ENCODE measurements at regions not wholly inside any gene's neighbourhood (a gene's known extent, or its start where the extent isn't known, plus 50 kb on each side); places are given as distances from the start of the nearest gene placed in this dataset.

GRCh38 chr1:213366141-213366831, 315.2 kb downstream of the RPS6KC1 start:
- Histone ChIP-seq H2AK5ac (ENCODE audit: low read depth, low read length) (no peak overlapping the region), H3K4me2 (ENCODE audit: low read depth, low read length) (no peak overlapping the region), H4K91ac (ENCODE audit: insufficient read depth, low read depth, low read length) (no peak overlapping the region), H3K14ac (replicated peaks; ENCODE audit: low read depth, low read length) (no peak overlapping the region), H4K5ac (ENCODE audit: low read depth, low read length) (no peak overlapping the region), H3K79me1 (ENCODE audit: low read depth in 1 of 2, low read length in 2 of 2) (no peaks in the 10 kb centered on the region), H3K27ac (ENCODE audit: insufficient read depth, low read length) (no peak overlapping the region), H2BK120ac (ENCODE audit: low read depth, low read length) (no peak overlapping the region), H2AK9ac (replicated peaks; ENCODE audit: low read depth, low read length, poor library complexity) (no peak overlapping the region), H3K9ac (ENCODE audit: low read depth, low read length) (no peak overlapping the region), H3K9me3 (ENCODE audit: control insufficient read depth, insufficient read depth, low read length) (no peaks in the 10 kb centered on the region), H3K23ac (ENCODE audit: low read depth, low read length) (no peak overlapping the region), H3K36me3 (ENCODE audit: control insufficient read depth, insufficient read depth, low read length) (no peaks in the 10 kb centered on the region), H3K9me1 (ENCODE audit: insufficient read depth, low read length) (no peaks in the 10 kb centered on the region), H3K4me3 (ENCODE audit: insufficient read depth, low read depth, low read length) (no peak overlapping the region), H2AFZ (replicated peaks; ENCODE audit: low read length, poor library complexity) (no peak overlapping the region), H2BK5ac (ENCODE audit: low read depth, low read length, poor library complexity, severe bottlenecking) (no peak overlapping the region), H3K27me3 (ENCODE audit: control insufficient read depth, insufficient read depth, low read length) (no peaks in the 10 kb centered on the region), H3K4me1 (ENCODE audit: control insufficient read depth, insufficient read depth, low read length) (no peaks in the 10 kb centered on the region), H4K8ac (ENCODE audit: low read depth in 2 of 2, low read length in 2 of 2) (no peak overlapping the region), H4K20me1 (ENCODE audit: insufficient read depth, low read length) (no peaks in the 10 kb centered on the region), H2BK15ac (ENCODE audit: low read depth, low read length) (no peak overlapping the region), H2BK20ac (ENCODE audit: low read depth, low read length) (no peak overlapping the region), H3K56ac (ENCODE audit: extremely low read depth, insufficient read depth, low read length) (no peak overlapping the region), H3K18ac (ENCODE audit: low read depth, low read length) (no peak overlapping the region), H3K4ac (ENCODE audit: low read depth, low read length) (no peak overlapping the region)
- ATAC-seq (ENCODE audit: low read depth) (no peak), DNase-seq (no peak)
- ChIA-PET POLR2A (ENCODE audit: unreplicated experiment) (no interaction called here), CTCF (no interaction called here)
- WGBS, 2 experiments (ENCODE audit: extremely low coverage in 2 of 2, insufficient read length in 1 of 2), result 63% methylated on average over 2 of the region's 10 CpGs; no CpG with 5 or more reads in 1 of the 2 experiments
- intact Hi-C loops (cut with micrococcal nuclease), result no loop called here
- dilution Hi-C loops (cut with HindIII; ENCODE audit: low sequenced_read_pairs, unreplicated experiment), result no loop called here
- TF ChIP-seq BHLHE40 (IDR thresholded peaks at IDR 0.05; ENCODE audit: low read depth, low read length) (no peak), CHD1 (IDR thresholded peaks at IDR 0.05; ENCODE audit: low read depth, low read length) (no peak), CTCF (conservative IDR thresholded peaks at IDR 0.05; ENCODE audit: low read depth, low read length) (no peak), RCOR1 (IDR thresholded peaks at IDR 0.05; ENCODE audit: insufficient replicate concordance, low read length) (no peak), POLR2A (IDR thresholded peaks at IDR 0.05; ENCODE audit: low read depth, low read length) (no peak), MXI1 (IDR thresholded peaks at IDR 0.05; ENCODE audit: borderline replicate concordance, low read depth, low read length) (no peak), RFX5 (IDR thresholded peaks at IDR 0.05; ENCODE audit: low read depth, low read length) (no peak), ELK1 (IDR thresholded peaks at IDR 0.05; ENCODE audit: borderline replicate concordance, low read depth, low read length) (no peak), FOS (IDR thresholded peaks at IDR 0.05; ENCODE audit: low read depth, low read length) (no peak), NFE2L2 (IDR thresholded peaks at IDR 0.05; ENCODE audit: low read depth, low read length) (no peak)
- in situ Hi-C loops (cut with MboI; ENCODE audit: low sequenced_read_pairs), result no loop called here
- no TSS peak for BruUV-seq (replicated peaks)

Data from IMR-90 (cell line).